OCI-LY3 (cell line): ENCODE measurements at regions not wholly inside any gene's neighbourhood (a gene's known extent, or its start where the extent isn't known, plus 50 kb on each side); places are given as distances from the start of the nearest gene placed in this dataset.

ENCODE experiments used
- H2AFZ ChIP-seq: fragments of 200-600, 300-600 bp; shearing (Covaris generic); 2 replicates; pipeline ENCODE4 v1.6.0; 2014; ENCODE audit warnings: antibody characterized with exemption, low read depth, low read length
- H3K27ac ChIP-seq: fragments of 200-600, 300-600 bp; sonication (generic); 2 replicates; pipeline ENCODE4 v1.5.1; 2014; ENCODE audit warnings: mild to moderate bottlenecking, low read length, moderate library complexity, mixed read lengths
- H3K27me3 ChIP-seq: fragments of 200-600, 300-600 bp; sonication (generic); 2 replicates; pipeline ENCODE4 v1.6.1; 2014; ENCODE audit warnings: low read depth, low read length, mixed read lengths
- H3K36me3 ChIP-seq: fragments of 200-600, 300-600 bp; sonication (generic); replicated peaks from 2 replicates; pipeline ENCODE3; 2014; ENCODE audit warnings: low read depth, low read length, mixed read lengths
- H3K4me1 ChIP-seq: fragments of 300-600, 200-600 bp; sonication (generic); 2 replicates; pipeline ENCODE4 v1.6.1; 2014; ENCODE audit warnings: low read length, mixed read lengths
- H3K4me2 ChIP-seq: fragments of 200-600, 300-600 bp; sonication (generic); 2 replicates; pipeline ENCODE4 v1.6.1; 2014; ENCODE audit warnings: low read length, mixed read lengths
- H3K4me3 ChIP-seq: fragments of 300-600, 200-600 bp; sonication (generic); 2 replicates; pipeline ENCODE4 v1.5.1; 2014; ENCODE audit warnings: antibody characterized with exemption, mild to moderate bottlenecking, low read length, moderate library complexity
- H3K79me2 ChIP-seq: fragments of 300-600, 200-600 bp; shearing (Covaris generic); 2 replicates; pipeline ENCODE4 v1.6.1; 2014; ENCODE audit warnings: mild to moderate bottlenecking, low read length, mixed read lengths
- H3K9ac ChIP-seq: fragments of 300-600, 200-600 bp; shearing (Covaris generic); 2 replicates; pipeline ENCODE4 v1.6.0; 2014; ENCODE audit warnings: mild to moderate bottlenecking, low read length, moderate library complexity
- H3K9me3 ChIP-seq: fragments of 200-600, 300-600 bp; shearing (Covaris generic); 2 replicates; pipeline ENCODE4 v1.6.1; 2014; ENCODE audit warnings: low read length, mixed read lengths; ENCODE audit not compliant: insufficient read depth
- H4K20me1 ChIP-seq: fragments of 200-600, 300-600 bp; sonication (generic); 2 replicates; pipeline ENCODE4 v1.6.1; 2016; ENCODE audit warnings: low read length, mixed read lengths; ENCODE audit not compliant: insufficient read depth
- EZH2phosphoT487 ChIP-seq: fragments of 200-600 bp; shearing (Covaris generic); IDR thresholded peaks from 2 replicates; pipeline ENCODE4 v1.6.1; 2018; ENCODE audit warnings: antibody characterized with exemption, mixed run types, low read depth
- TF ChIP-seq, protein P1 (sequence below): fragments of 200-600, 300-600 bp; sonication (generic); IDR thresholded peaks from 2 replicates; pipeline ENCODE4 v1.5.1; 2014; ENCODE audit warnings: antibody characterized with exemption, low read length, low read depth

DNA sequence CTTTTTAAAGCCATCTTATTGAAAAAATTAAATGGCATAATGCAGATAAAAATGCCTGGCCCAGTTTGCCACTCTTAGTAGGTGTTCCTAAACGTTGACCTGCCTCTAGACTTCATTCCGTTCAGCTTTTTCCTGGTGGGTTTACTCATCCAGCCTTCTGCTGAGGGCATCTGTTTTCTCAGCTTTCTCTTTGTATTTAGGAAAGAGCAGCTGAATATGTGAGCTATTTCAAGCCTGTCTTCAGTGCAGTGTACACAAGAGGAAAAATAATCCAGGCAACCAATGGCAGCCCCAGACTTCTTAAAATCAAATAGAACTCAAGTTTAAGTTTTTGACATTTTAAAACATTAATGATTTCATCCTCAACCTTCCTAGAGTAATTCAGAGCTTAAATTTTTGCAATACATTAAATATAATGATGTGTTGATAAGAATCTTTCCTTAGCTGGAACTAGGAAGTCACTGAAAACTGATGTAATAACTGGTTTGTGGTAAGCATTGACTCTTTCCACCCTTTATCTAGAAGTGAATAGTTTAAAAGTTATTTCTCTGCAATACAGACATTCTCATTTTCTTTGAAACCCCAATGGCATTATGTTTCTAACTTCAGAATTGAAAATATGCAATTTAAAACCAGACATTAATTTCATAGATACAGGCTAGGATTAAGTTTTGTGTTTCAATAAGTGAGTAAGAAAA lies 165.4 kb downstream of the AASDHPPT start:
- Histone ChIP-seq H3K9ac (no peak overlapping the region), H3K4me2 (no peak overlapping the region), H2AFZ (no peak overlapping the region), H3K9me3 (no peaks in the 10 kb centered on the region), H3K4me1 (no peaks in the 10 kb centered on the region), H4K20me1 (no peaks in the 10 kb centered on the region), H3K4me3 (no peak overlapping the region), H3K27ac (no peak overlapping the region), H3K36me3 (no peaks in the 10 kb centered on the region), H3K79me2 (no peaks in the 10 kb centered on the region), H3K27me3 (no peaks in the 10 kb centered on the region)
- TF ChIP-seq, protein P1, sequence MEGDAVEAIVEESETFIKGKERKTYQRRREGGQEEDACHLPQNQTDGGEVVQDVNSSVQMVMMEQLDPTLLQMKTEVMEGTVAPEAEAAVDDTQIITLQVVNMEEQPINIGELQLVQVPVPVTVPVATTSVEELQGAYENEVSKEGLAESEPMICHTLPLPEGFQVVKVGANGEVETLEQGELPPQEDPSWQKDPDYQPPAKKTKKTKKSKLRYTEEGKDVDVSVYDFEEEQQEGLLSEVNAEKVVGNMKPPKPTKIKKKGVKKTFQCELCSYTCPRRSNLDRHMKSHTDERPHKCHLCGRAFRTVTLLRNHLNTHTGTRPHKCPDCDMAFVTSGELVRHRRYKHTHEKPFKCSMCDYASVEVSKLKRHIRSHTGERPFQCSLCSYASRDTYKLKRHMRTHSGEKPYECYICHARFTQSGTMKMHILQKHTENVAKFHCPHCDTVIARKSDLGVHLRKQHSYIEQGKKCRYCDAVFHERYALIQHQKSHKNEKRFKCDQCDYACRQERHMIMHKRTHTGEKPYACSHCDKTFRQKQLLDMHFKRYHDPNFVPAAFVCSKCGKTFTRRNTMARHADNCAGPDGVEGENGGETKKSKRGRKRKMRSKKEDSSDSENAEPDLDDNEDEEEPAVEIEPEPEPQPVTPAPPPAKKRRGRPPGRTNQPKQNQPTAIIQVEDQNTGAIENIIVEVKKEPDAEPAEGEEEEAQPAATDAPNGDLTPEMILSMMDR: no peak
- no peak for TF ChIP-seq EZH2phosphoT487

DNA sequence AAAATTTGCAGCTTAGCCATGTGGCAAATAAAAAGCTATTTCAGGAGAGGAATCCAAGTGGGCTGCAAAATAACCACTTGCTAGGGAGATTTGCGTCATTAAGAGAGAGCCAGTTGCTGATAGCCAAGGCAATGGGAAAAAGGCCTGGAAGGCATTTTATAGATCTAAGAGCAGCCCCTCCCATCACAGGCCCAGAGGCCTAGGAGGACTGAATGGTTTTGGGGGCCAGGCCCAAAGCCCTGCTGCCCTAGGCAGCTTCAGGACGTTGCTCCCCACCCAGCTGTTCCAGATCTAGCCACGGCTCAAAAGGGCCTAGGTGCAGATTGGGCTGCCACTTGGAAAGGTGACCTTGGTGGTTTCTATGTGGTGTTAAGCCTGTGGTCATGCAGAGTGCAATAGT lies 169.0 kb downstream of the AASDHPPT start:
- TF ChIP-seq EZH2phosphoT487: no peak
- TF ChIP-seq, protein P1: no peak
- Histone ChIP-seq H3K4me3 (no peak overlapping the region), H2AFZ (no peak overlapping the region)

DNA sequence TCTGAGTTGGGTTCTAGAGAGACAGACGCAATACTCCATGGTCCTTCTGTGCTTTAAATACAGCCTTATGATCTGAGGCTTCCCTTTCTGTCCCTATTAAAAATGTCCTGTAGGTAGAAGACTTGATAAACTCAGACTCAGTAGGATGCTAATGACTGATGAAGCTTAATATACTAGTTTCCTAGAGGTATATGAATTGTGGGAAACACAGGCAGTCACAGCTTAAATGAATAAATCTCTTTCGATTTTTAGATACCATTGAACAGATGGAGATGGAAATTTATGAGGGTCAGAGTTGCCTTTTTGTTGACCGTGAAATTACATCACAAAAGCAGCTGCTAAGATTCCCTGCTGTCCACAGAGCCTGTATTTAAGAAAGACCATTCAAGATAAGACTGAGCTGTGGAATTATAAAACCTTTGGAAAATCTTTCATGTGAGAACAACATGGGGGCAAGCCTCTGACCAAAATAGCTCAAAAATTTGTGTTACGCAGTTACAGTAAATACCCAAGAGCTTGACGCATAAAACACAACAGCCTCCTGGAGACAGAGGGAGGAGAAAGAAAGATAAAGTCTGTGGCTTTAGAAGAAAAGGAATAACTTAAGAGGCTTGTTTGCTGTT lies 172.3 kb downstream of the AASDHPPT start:
- TF ChIP-seq, protein P1: no peak
- TF ChIP-seq EZH2phosphoT487: no peak
- no peaks in the 10 kb centered on the region for H3K79me2 ChIP-seq

More for the DNA sequence above, 169.0 kb downstream of the AASDHPPT start:
- H3K79me2 ChIP-seq: no peaks in the 10 kb centered on the region
- H3K9ac ChIP-seq: no peak overlapping the region
- no peak overlapping the region for H3K27ac ChIP-seq
- H3K4me1 ChIP-seq: no peaks in the 10 kb centered on the region
- H3K27me3 ChIP-seq: no peaks in the 10 kb centered on the region
- no peaks in the 10 kb centered on the region for H3K36me3 ChIP-seq
- H4K20me1 ChIP-seq: no peaks in the 10 kb centered on the region
- no peaks in the 10 kb centered on the region for H3K9me3 ChIP-seq
- H3K4me2 ChIP-seq: no peak overlapping the region

DNA sequence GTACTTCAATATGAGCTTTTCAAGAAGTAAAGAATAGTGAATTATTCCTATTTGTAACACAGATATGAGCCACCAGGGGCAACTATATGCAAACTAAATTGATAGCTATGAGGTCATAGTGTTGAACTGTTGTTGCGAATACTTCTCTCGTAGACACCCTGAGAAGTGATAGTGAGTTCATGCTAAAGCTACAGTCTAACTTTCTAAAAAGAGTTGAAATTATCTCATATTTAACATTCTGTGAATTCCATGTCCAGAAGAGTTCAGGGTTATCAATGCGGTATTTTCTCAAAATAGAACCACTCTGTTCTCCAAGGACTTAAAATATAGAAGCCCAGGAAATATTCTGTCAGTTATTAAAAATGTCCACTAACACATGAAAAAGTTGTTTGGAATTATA lies 185.4 kb downstream of the AASDHPPT start:
- Histone ChIP-seq H2AFZ (no peak overlapping the region), H3K4me1 (no peaks in the 10 kb centered on the region), H3K4me3 (no peak overlapping the region), H4K20me1 (no peaks in the 10 kb centered on the region), H3K27ac (no peak overlapping the region), H3K4me2 (no peak overlapping the region), H3K9me3 (no peaks in the 10 kb centered on the region), H3K36me3 (no peaks in the 10 kb centered on the region), H3K9ac (no peak overlapping the region), H3K79me2 (no peaks in the 10 kb centered on the region), H3K27me3 (no peaks in the 10 kb centered on the region)
- TF ChIP-seq EZH2phosphoT487: no peak
- TF ChIP-seq, protein P1: no peak

More for the DNA sequence above, 172.3 kb downstream of the AASDHPPT start:
- Histone ChIP-seq H2AFZ (no peak overlapping the region), H3K9ac (no peak overlapping the region), H3K4me1 (no peaks in the 10 kb centered on the region), H3K4me3 (no peak overlapping the region), H3K27me3 (no peaks in the 10 kb centered on the region), H3K36me3 (no peaks in the 10 kb centered on the region), H4K20me1 (no peaks in the 10 kb centered on the region), H3K9me3 (no peaks in the 10 kb centered on the region), H3K27ac (no peak overlapping the region), H3K4me2 (no peak overlapping the region)
